Motor neuron (in vitro differentiated cells): ENCODE measurements at regions not wholly inside any gene's neighbourhood (a gene's known extent, or its start where the extent isn't known, plus 50 kb on each side); places are given as distances from the start of the nearest gene placed in this dataset.
"Not testable (repeated sequence)": the region's sequence is repeated elsewhere in the genome, so short reads cannot be mapped to it uniquely, and the experiment has no call there.

Source experiments
- ATAC-seq, 8 experiments: fragments of 200-7000 bp; cut with Tn5 transposase; replicated peaks in 6 of 8; 2 replicates each; pipeline ENCODE4 v1.8.0; 2021; ENCODE audit warnings: mild to moderate bottlenecking in 8 of 8, moderate library complexity in 8 of 8
- H3K27ac ChIP-seq, 2 donors: fragments of 250-450 bp; sonication (Bioruptor Pico); 2 replicates each; pipeline ENCODE4 v1.9.0; 2021; ENCODE audit warnings: antibody characterized with exemption in 2 of 2, mild to moderate bottlenecking in 2 of 2, moderate library complexity in 1 of 2
- H3K4me1 ChIP-seq, 2 donors: fragments of 250-450 bp; sonication (Bioruptor Pico); replicated peaks in 1 of 2; 2 replicates each; pipeline ENCODE4 v1.6.1; 2021; ENCODE audit warnings: antibody characterized with exemption in 2 of 2, mild to moderate bottlenecking in 2 of 2, moderate library complexity in 1 of 2
- H3K4me3 ChIP-seq, 5 donors: fragments of 250-450 bp; sonication (Bioruptor Pico); 2 replicates each; pipeline ENCODE4 v1.9.0; 2021; ENCODE audit warnings: antibody characterized with exemption in 5 of 5, mild to moderate bottlenecking in 5 of 5, moderate library complexity in 4 of 5
- WGBS, 10 experiments: fragments of 450-650 bp; shearing (Covaris generic); methylation state at CpG; one replicate each; pipeline ENCODE4 v1.0.0; 2022; 5-methylcytosine and 5-hydroxymethylcytosine counted together
- in situ Hi-C, 9 experiments: fragments of 400-800 bp; cut with MboI; loops; one replicate each; pipeline ENCODE4 v1.15.0; 2021; ENCODE audit warnings: low sequenced_read_pairs in 9 of 9, low pct_unique_long_range_greater_than_20kb in 2 of 9; ENCODE audit not compliant: unreplicated experiment in 9 of 9

DNA sequence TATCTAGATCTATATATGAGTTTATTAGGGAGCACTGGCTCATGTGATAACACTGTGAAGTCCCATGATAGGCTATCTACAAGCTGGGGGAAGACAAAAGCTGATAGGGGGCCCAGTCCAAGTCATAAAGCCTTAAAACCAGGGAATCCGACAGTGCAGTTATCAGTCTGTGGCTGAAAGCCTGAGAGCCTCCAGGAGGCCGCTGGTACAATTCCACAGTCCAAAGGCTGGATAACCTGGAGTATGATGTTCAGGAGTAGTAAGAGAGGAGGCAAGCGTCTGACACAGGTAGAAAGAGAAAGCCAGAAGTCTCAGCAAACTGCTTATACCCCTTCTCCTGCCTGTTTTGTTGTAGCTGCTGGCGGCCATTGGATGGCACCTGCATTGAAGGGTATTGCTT lies 177.6 kb upstream of the SPRY1 start:
- in situ Hi-C loops, result no loop called here
- Histone ChIP-seq H3K4me3 (no peak overlapping the region), H3K4me1 (no peaks in the 10 kb centered on the region), H3K27ac (no peak overlapping the region)
- 86 to 100% (median 92%) methylated on average over 1 to 3 of the region's 4 CpGs; no CpG with 5 or more reads in 2 of the 10 experiments for WGBS, 10 experiments
- ATAC-seq, result no peak

DNA sequence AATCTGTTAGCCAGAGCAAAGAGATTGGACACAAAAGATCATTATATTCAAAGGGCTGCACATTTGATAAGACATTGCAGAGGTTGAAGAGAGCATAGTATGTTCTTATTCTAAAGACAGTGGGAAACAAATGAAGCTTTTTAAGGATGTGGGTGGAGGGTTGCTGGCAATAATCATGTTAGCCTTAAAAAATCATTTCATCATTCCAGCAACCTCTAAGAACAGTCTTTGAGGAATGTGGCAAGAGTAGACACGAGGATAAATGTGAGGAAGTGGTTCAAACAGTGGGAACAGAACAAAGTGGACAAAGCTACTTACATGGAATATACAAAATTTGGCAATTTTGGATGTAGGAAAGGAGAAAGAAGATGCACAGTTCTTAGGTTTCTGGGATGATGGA lies 167.3 kb upstream of the SPRY1 start:
- 60 to 100% (median 83%) methylated on average over 1 of the region's 1 CpG; no CpG with 5 or more reads in 2 of the 10 experiments for WGBS, 10 experiments
- no peak overlapping the region for H3K27ac ChIP-seq
- ATAC-seq, result no peak
- in situ Hi-C loops, result no loop called here
- no peak overlapping the region for H3K4me3 ChIP-seq
- H3K4me1 ChIP-seq, result no peaks in the 10 kb centered on the region

GRCh38 chr4:123230061-123230460 lies 166.5 kb upstream of the SPRY1 start:
- no peak for ATAC-seq
- H3K4me3 ChIP-seq, result no peak overlapping the region
- no peak overlapping the region for H3K27ac ChIP-seq
- H3K4me1 ChIP-seq, result no peaks in the 10 kb centered on the region
- WGBS, 10 experiments, result 57 to 100% (median 94%) methylated on average over 1 to 2 of the region's 2 CpGs; no CpG with 5 or more reads in 1 of the 10 experiments
- in situ Hi-C loops, result no loop called here

- 20 to 70% (median 42%) methylated on average over 1 to 3 of the region's 3 CpGs for WGBS, 10 experiments
- Histone ChIP-seq H3K27ac (no peak overlapping the region), H3K4me3 (no peak overlapping the region), H3K4me1 (no peaks in the 10 kb centered on the region)
- ATAC-seq, result no peak
- in situ Hi-C loops, result no loop called here
Observed at GRCh38 chr4:123232439-123232838, 164.2 kb upstream of the SPRY1 start.

- ATAC-seq, result no peak
- in situ Hi-C loops, result no loop called here
- no peak overlapping the region for H3K4me3 ChIP-seq
- WGBS, 10 experiments, result 69 to 100% (median 77%) methylated on average over 3 to 4 of the region's 4 CpGs; no CpG with 5 or more reads in 1 of the 10 experiments
- H3K27ac ChIP-seq, result no peak overlapping the region
- H3K4me1 ChIP-seq, result no peaks in the 10 kb centered on the region
Observed at GRCh38 chr4:123233136-123233768, 163.3 kb upstream of the SPRY1 start.

- Histone ChIP-seq H3K4me3 (no peak overlapping the region), H3K4me1 (no peaks in the 10 kb centered on the region), H3K27ac (no peak overlapping the region)
- in situ Hi-C loops, result no loop called here
- ATAC-seq, result peak in 4 of 8 experiments; percentile 47 to 91 (median 76)
Observed at GRCh38 chr4:123234955-123235354, 161.6 kb upstream of the SPRY1 start.

DNA sequence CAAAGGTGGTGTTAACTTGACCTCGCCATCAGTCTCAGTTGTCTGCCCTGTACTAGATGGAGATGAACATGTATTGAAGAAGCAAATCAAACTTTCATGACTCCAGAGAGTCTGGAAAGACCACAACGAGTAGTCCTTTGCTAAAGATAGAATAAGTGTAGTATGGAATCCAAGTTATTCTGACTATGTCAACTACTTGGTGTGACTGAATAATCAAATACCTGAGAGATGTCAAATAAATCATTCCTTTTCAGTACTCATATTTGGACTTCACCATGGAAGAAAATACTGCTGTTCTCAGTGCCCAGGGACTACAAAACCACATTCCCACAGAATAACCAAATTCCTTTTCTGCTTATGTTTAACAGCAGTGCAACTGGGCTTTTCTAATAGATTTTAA lies 161.2 kb upstream of the SPRY1 start:
- Histone ChIP-seq H3K27ac (no peak overlapping the region), H3K4me3 (no peak overlapping the region)

GRCh38 chr4:123236606-123237005 lies 160.0 kb upstream of the SPRY1 start:
- WGBS, 10 experiments, result 71 to 100% (median 89%) methylated on average over 1 to 2 of the region's 2 CpGs; no CpG with 5 or more reads in 1 of the 10 experiments
- ATAC-seq, result peak in 3 of 8 experiments; percentile 7 to 57 (median 13)
- H3K27ac ChIP-seq, result no peak overlapping the region
- H3K4me3 ChIP-seq, result no peak overlapping the region
- in situ Hi-C loops, result no loop called here
- no peaks in the 10 kb centered on the region for H3K4me1 ChIP-seq

More for the DNA sequence above, 161.2 kb upstream of the SPRY1 start:
- no peaks in the 10 kb centered on the region for H3K4me1 ChIP-seq
- peak in 3 of 8 experiments; percentile 18 to 45 (median 40) for ATAC-seq
- in situ Hi-C loops, result no loop called here
- 0 to 100% (median 83%) methylated on average over 1 to 2 of the region's 2 CpGs; no CpG with 5 or more reads in 1 of the 10 experiments for WGBS, 10 experiments

DNA sequence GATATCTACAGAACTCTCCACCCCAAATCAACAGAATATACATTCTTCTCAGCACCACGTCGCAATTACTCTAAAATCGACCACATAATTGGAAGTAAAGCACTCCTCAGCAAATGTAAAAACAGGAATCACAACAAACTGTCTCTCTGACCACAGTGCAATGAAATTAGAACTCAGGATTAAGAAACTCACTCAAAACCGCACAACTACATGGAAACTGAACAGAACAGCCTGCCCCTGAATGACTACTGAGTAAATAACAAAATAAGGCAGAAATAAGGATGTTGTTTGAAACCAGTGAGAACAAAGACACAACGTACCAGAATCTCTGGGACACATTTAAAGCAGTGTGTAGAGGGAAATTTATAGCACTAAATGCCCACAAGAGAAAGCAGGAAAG lies 156.3 kb upstream of the SPRY1 start:
- WGBS, 10 experiments, result 88 to 100% (median 100%) methylated on average over 1 to 5 of the region's 5 CpGs; no CpG with 5 or more reads in 3 of the 10 experiments
- ATAC-seq, in situ Hi-C loops: not testable (repeated sequence)

DNA sequence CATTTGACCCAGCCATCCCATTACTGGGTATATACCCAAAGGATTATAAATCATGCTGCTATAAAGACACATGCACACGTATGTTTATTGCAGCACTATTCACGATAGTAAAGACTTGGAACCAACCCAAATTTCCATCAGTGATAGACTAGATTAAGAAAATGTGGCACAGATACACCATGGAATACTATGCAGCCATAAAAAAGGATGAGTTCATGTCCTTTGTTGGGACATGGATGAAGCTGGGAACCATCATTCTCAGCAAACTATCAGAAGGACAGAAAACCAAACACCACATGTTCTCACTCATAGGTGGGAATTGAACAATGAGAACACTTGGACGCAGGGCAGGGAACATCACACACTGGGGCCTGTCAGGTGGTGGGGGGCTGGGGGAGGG lies 153.4 kb upstream of the SPRY1 start:
- in situ Hi-C loops, ATAC-seq, H3K4me3 ChIP-seq, H3K4me1 ChIP-seq, H3K27ac ChIP-seq: not testable (repeated sequence)
- 100% methylated on average over 1 of the region's 3 CpGs; no CpG with 5 or more reads in 8 of the 10 experiments for WGBS, 10 experiments

More for the DNA sequence above, 156.3 kb upstream of the SPRY1 start:
- H3K4me3 ChIP-seq, H3K4me1 ChIP-seq, H3K27ac ChIP-seq: not testable (repeated sequence)

DNA sequence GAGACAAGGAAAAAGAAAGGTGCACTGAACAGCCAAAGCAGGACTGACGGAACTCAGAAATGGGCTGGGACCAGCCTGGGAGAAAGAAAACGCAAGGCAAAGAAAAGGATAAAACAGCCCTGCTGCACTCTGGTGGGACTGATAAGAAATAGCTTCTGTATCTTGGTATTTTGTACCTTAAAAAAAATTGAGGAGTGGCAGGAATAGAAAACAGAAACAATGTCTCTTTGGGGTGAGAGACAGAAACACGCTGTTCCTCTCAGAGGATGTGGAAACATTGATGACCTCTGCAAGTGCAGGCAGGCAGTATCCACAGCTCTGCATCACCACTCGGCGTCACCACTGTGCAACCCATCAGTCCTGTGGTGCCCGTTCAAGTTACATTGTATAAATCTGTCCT lies 152.5 kb upstream of the SPRY1 start:
- in situ Hi-C loops, result no loop called here

GRCh38 chr4:123246085-123246484 lies 150.5 kb upstream of the SPRY1 start:
- 26 to 90% (median 74%) methylated on average over 1 to 4 of the region's 4 CpGs for WGBS, 10 experiments
- no peak overlapping the region for H3K27ac ChIP-seq
- H3K4me3 ChIP-seq, result no peak overlapping the region
- in situ Hi-C loops, result no loop called here
- no peak for ATAC-seq
- no peaks in the 10 kb centered on the region for H3K4me1 ChIP-seq

More for the DNA sequence above, 152.5 kb upstream of the SPRY1 start:
- no peak overlapping the region for H3K4me3 ChIP-seq
- peak in 3 of 8 experiments; percentile 17 to 55 (median 36) for ATAC-seq
- H3K27ac ChIP-seq, result no peak overlapping the region
- 59 to 100% (median 83%) methylated on average over 1 to 6 of the region's 6 CpGs for WGBS, 10 experiments
- H3K4me1 ChIP-seq, result no peaks in the 10 kb centered on the region

GRCh38 chr4:123248085-123248659 lies 148.4 kb upstream of the SPRY1 start:
- peak in 3 of 8 experiments; percentile 45 to 67 (median 54) for ATAC-seq

DNA sequence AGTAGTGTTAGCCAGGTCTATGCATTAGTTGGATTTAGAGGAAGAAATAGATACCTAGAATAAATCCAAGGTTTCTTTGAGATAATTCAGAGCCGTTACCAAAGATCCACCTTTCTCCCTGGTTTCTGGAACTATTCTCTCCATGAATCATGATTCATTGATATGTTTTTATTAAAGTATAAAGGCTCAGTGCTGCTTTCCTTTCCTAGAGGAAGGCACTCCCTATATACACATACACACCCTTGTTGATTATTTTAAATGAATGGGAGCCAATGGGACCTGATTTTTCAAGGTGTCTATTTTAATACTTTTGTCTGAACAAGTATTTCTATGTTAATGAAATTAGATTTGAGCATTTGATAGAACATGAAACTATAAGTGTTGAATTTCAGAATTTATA lies 146.8 kb upstream of the SPRY1 start:
- Histone ChIP-seq H3K4me3 (no peak overlapping the region), H3K4me1 (no peaks in the 10 kb centered on the region), H3K27ac (no peak overlapping the region)
- peak in 2 of 8 experiments; percentile 26 to 41 for ATAC-seq
- in situ Hi-C loops, result no loop called here
- WGBS, 10 experiments, result 56 to 100% (median 96%) methylated on average over 1 of the region's 1 CpG; no CpG with 5 or more reads in 2 of the 10 experiments

More at GRCh38 chr4:123248085-123248659, 148.4 kb upstream of the SPRY1 start:
- 0 to 100% (median 85%) methylated on average over 1 of the region's 1 CpG for WGBS, 10 experiments
- Histone ChIP-seq H3K27ac (no peak overlapping the region), H3K4me3 (no peak overlapping the region), H3K4me1 (no peaks in the 10 kb centered on the region)
- in situ Hi-C loops, result no loop called here
